ENCODE measurements at regions not wholly inside any gene's neighbourhood (a gene's known extent, or its start where the extent isn't known, plus 50 kb on each side); places are given as distances from the start of the nearest gene placed in this dataset.
"Not testable (repeated sequence)": the region's sequence is repeated elsewhere in the genome, so short reads cannot be mapped to it uniquely, and the experiment has no call there.

DNA sequence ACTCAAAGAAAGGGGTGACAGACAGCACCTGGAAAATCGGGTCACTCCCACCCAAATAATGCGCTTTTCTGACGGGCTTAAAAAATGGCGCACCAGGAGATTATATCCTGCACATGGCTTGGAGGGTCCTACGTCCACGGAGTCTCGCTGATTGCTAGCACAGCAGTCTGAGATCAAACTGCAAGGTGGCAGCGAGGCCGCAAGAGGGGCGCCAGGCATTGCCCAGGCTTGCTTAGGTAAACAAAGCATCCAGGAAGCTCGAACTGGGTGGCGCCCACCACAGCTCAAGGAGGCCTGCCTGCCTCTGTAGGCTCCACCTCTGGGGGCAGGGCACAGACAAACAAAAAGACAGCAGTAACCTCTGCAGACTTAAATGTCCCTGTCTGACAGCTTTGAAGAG lies 741.5 kb downstream of the BCKDHB start:
- peaks cover 19% of the 10 kb centered on the region for H3K9me3 ChIP-seq (ENCODE audit: insufficient read depth, low read depth, low read length)
- H3K27me3 ChIP-seq (ENCODE audit: insufficient read depth, low read length); H3K4me1 ChIP-seq (ENCODE audit: insufficient read depth, low read length); H3K27ac ChIP-seq (ENCODE audit: low read depth, low read length); H3K9ac ChIP-seq (ENCODE audit: low read depth, low read length); H3K4me3 ChIP-seq (ENCODE audit: low read length); H3K36me3 ChIP-seq (ENCODE audit: insufficient read depth, low read length): not testable (repeated sequence)
- 98% methylated on average over 12 of the region's 12 CpGs for WGBS

GRCh38 chr6:80832337-80832736 lies 725.9 kb downstream of the BCKDHB start:
- Histone ChIP-seq H3K36me3 (ENCODE audit: insufficient read depth, low read length) (no peaks in the 10 kb centered on the region), H3K4me1 (ENCODE audit: insufficient read depth, low read length) (no peaks in the 10 kb centered on the region), H3K4me3 (ENCODE audit: low read length) (no peak overlapping the region), H3K9me3 (ENCODE audit: insufficient read depth, low read depth, low read length) (no peaks in the 10 kb centered on the region), H3K27ac (ENCODE audit: low read depth, low read length) (no peak overlapping the region), H3K9ac (ENCODE audit: low read depth, low read length) (no peak overlapping the region), H3K27me3 (ENCODE audit: insufficient read depth, low read length) (no peaks in the 10 kb centered on the region)
- WGBS, result 92% methylated on average over 3 of the region's 3 CpGs

- Histone ChIP-seq H3K27ac (ENCODE audit: low read depth, low read length) (no peak overlapping the region), H3K36me3 (ENCODE audit: insufficient read depth, low read length) (no peaks in the 10 kb centered on the region), H3K4me3 (ENCODE audit: low read length) (no peak overlapping the region), H3K4me1 (ENCODE audit: insufficient read depth, low read length) (no peaks in the 10 kb centered on the region), H3K9me3 (ENCODE audit: insufficient read depth, low read depth, low read length) (0 out of 2 replicates have a peak, but pooled peaks cover 4% of the 10 kb centered on the region), H3K9ac (ENCODE audit: low read depth, low read length) (no peak overlapping the region), H3K27me3 (ENCODE audit: insufficient read depth, low read length) (no peaks in the 10 kb centered on the region)
- 98% methylated on average over 1 of the region's 2 CpGs for WGBS
Observed at GRCh38 chr6:80793411-80793810, 686.9 kb downstream of the BCKDHB start.

- no peaks in the 10 kb centered on the region for H3K27me3 ChIP-seq (ENCODE audit: insufficient read depth, low read length)
- no peaks in the 10 kb centered on the region for H3K36me3 ChIP-seq (ENCODE audit: insufficient read depth, low read length)
- no peak overlapping the region for H3K27ac ChIP-seq (ENCODE audit: low read depth, low read length)
- H3K4me3 ChIP-seq (ENCODE audit: low read length), result no peak overlapping the region
- no peak overlapping the region for H3K9ac ChIP-seq (ENCODE audit: low read depth, low read length)
- no peaks in the 10 kb centered on the region for H3K4me1 ChIP-seq (ENCODE audit: insufficient read depth, low read length)
- H3K9me3 ChIP-seq (ENCODE audit: insufficient read depth, low read depth, low read length), result no peaks in the 10 kb centered on the region
Observed at GRCh38 chr6:80792151-80792550, 685.7 kb downstream of the BCKDHB start.

DNA sequence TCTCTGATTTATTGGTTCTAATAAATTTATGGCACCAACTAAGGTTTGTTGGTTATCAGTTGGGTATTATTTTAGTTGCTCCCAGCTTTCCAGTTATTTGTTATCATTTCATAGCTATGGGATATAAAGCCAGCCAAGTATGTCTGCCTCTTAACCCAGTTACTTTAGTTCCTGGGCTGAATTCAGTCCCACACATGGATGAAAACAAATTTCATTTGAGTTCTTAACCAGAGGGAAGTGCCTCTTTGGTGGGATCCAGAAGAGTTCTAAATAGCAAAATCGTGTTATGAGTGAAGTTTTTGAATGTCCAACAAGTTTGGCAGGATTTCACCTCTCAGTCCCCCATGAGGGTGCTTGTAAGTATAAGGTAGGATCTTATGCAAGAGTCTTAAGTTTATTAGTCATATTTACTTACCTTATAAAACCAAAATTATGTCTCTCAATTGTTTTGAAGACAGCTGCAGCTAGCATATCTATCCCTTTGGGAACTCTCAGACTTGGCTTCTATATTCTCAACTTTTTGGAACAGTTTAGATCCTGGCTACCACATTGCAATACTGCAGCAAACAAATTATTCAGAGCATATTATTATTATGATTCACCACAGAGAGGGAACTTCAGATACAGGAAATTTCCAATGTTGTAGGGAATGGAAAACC lies 683.6 kb downstream of the BCKDHB start:
- Histone ChIP-seq H3K4me3 (ENCODE audit: low read length) (no peak overlapping the region), H3K27me3 (ENCODE audit: insufficient read depth, low read length) (no peaks in the 10 kb centered on the region), H3K27ac (ENCODE audit: low read depth, low read length) (no peak overlapping the region), H3K36me3 (ENCODE audit: insufficient read depth, low read length) (no peaks in the 10 kb centered on the region), H3K4me1 (ENCODE audit: insufficient read depth, low read length) (no peaks in the 10 kb centered on the region), H3K9me3 (ENCODE audit: insufficient read depth, low read depth, low read length) (0 out of 2 replicates have a peak, but pooled peaks cover 2% of the 10 kb centered on the region), H3K9ac (ENCODE audit: low read depth, low read length) (no peak overlapping the region)
- WGBS, result 93% methylated on average over 1 of the region's 1 CpG

GRCh38 chr6:80783271-80783670 lies 676.8 kb downstream of the BCKDHB start:
- 95% methylated on average over 12 of the region's 12 CpGs for WGBS
- H3K9me3 ChIP-seq (ENCODE audit: insufficient read depth, low read depth, low read length), result peaks cover 15% of the 10 kb centered on the region
- H3K9ac ChIP-seq (ENCODE audit: low read depth, low read length); H3K27me3 ChIP-seq (ENCODE audit: insufficient read depth, low read length); H3K4me3 ChIP-seq (ENCODE audit: low read length); H3K36me3 ChIP-seq (ENCODE audit: insufficient read depth, low read length); H3K4me1 ChIP-seq (ENCODE audit: insufficient read depth, low read length); H3K27ac ChIP-seq (ENCODE audit: low read depth, low read length): not testable (repeated sequence)

DNA sequence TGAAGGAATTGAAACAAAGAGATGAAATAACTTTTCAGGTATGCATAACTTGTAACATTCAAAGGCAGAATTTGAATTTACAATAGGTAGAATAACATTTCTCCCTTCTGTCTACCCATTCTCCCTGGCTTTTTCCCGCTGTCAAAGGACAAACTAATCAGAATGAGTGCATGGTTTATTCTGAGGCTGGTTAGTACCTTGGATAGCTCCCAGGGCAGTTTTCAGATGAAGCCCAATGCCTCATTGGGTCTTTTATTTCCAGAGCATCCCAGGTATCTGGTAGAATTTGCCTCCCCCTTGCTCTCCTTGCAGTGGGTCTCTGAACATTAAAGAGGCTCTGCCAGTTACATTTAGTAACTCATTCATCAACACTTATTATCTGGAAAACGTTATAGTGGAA lies 665.5 kb downstream of the BCKDHB start:
- Histone ChIP-seq H3K4me1 (ENCODE audit: insufficient read depth, low read length) (no peaks in the 10 kb centered on the region; the same call in 1 of the 2 replicates), H3K27me3 (ENCODE audit: insufficient read depth, low read length) (no peaks in the 10 kb centered on the region), H3K27ac (ENCODE audit: low read depth, low read length) (no peak overlapping the region), H3K9me3 (ENCODE audit: insufficient read depth, low read depth, low read length) (no peaks in the 10 kb centered on the region), H3K36me3 (ENCODE audit: insufficient read depth, low read length) (no peaks in the 10 kb centered on the region), H3K4me3 (ENCODE audit: low read length) (no peak overlapping the region), H3K9ac (ENCODE audit: low read depth, low read length) (no peak overlapping the region)
- WGBS, result 33% methylated on average over 1 of the region's 2 CpGs

GRCh38 chr6:80769106-80769505 lies 662.6 kb downstream of the BCKDHB start:
- no peaks in the 10 kb centered on the region for H3K9me3 ChIP-seq (ENCODE audit: insufficient read depth, low read depth, low read length)
- WGBS, result 100% methylated on average over 1 of the region's 1 CpG

DNA sequence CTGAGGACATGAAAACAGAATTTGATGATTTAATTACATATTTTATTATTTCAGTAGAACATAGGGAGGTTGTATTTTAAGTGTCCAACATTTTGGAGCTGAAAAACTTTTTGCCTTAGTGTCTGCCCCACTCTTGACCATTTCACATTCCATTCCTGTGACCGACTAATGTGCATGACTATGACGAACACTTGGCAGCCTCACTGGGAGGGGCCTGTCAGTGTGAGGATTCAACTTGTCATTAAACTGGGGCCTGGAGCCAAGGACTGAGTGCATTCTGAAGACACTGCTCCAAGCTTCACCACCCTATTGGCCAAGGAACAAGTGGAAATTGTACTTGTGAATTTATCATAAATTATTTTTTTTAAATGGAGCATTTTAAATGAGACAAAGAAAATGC lies 661.3 kb downstream of the BCKDHB start:
- WGBS, result 59% methylated on average over 2 of the region's 2 CpGs
- Histone ChIP-seq H3K27me3 (ENCODE audit: insufficient read depth, low read length) (no peaks in the 10 kb centered on the region), H3K4me3 (ENCODE audit: low read length) (no peak overlapping the region), H3K27ac (ENCODE audit: low read depth, low read length) (no peak overlapping the region), H3K36me3 (ENCODE audit: insufficient read depth, low read length) (no peaks in the 10 kb centered on the region), H3K9ac (ENCODE audit: low read depth, low read length) (no peak overlapping the region), H3K9me3 (ENCODE audit: insufficient read depth, low read depth, low read length) (no peaks in the 10 kb centered on the region), H3K4me1 (ENCODE audit: insufficient read depth, low read length) (no peaks in the 10 kb centered on the region; the same call in 1 of the 2 replicates)

More at GRCh38 chr6:80769106-80769505, 662.6 kb downstream of the BCKDHB start:
- Histone ChIP-seq H3K36me3 (ENCODE audit: insufficient read depth, low read length) (no peaks in the 10 kb centered on the region), H3K27ac (ENCODE audit: low read depth, low read length) (no peak overlapping the region), H3K9ac (ENCODE audit: low read depth, low read length) (no peak overlapping the region), H3K27me3 (ENCODE audit: insufficient read depth, low read length) (no peaks in the 10 kb centered on the region), H3K4me3 (ENCODE audit: low read length) (no peak overlapping the region), H3K4me1 (ENCODE audit: insufficient read depth, low read length) (no peaks in the 10 kb centered on the region; the same call in 1 of the 2 replicates)

DNA sequence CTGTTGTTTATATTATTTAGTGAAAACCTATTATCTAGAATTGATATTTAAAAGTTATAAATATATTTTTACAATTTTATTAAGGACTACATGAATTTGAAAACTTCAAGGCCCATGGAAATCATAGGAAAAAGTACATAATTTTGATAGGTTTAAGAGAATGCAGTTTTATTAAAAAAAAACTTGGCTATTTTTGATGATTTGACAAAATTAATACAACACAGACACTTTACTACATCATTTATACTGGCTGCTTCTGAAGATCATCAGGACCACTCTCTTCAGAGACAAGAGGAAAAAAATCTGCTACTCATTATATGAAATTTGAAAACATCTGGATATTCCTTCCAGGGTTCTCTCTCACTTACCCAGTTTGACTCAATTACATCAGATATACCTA lies 637.7 kb downstream of the BCKDHB start:
- no peak overlapping the region for H3K27ac ChIP-seq (ENCODE audit: low read depth, low read length)
- no peak overlapping the region for H3K4me3 ChIP-seq (ENCODE audit: low read length)
- H3K9me3 ChIP-seq (ENCODE audit: insufficient read depth, low read depth, low read length), result no peaks in the 10 kb centered on the region
- no peak overlapping the region for H3K9ac ChIP-seq (ENCODE audit: low read depth, low read length)
- no peaks in the 10 kb centered on the region for H3K27me3 ChIP-seq (ENCODE audit: insufficient read depth, low read length)
- no peaks in the 10 kb centered on the region for H3K4me1 ChIP-seq (ENCODE audit: insufficient read depth, low read length)
- no peaks in the 10 kb centered on the region for H3K36me3 ChIP-seq (ENCODE audit: insufficient read depth, low read length)

GRCh38 chr6:80742481-80742880 lies 636.0 kb downstream of the BCKDHB start:
- Histone ChIP-seq H3K4me3 (ENCODE audit: low read length) (no peak overlapping the region), H3K9me3 (ENCODE audit: insufficient read depth, low read depth, low read length) (no peaks in the 10 kb centered on the region), H3K27me3 (ENCODE audit: insufficient read depth, low read length) (no peaks in the 10 kb centered on the region), H3K27ac (ENCODE audit: low read depth, low read length) (no peak overlapping the region), H3K36me3 (ENCODE audit: insufficient read depth, low read length) (no peaks in the 10 kb centered on the region), H3K4me1 (ENCODE audit: insufficient read depth, low read length) (no peaks in the 10 kb centered on the region), H3K9ac (ENCODE audit: low read depth, low read length) (no peak overlapping the region)
- WGBS, result 70% methylated on average over 2 of the region's 2 CpGs

DNA sequence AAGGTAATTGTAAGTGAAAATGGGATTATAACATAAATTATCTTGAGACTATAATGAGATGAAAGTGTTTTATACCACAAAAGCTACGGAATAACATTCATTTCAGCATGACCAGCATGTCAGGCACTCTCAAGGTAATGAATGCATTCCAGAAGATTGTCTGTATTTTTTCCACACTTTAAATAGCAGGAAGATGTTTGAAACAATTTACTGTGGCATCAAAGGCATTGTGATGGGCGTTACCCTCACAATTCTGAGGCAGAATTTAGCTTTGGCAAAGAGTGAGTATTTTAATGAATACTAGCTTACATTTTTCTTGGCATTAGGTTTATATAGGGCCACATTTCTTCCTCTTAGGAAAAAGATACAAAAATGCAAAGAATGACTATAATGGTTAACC lies 627.2 kb downstream of the BCKDHB start:
- H3K9me3 ChIP-seq (ENCODE audit: insufficient read depth, low read depth, low read length), result no peaks in the 10 kb centered on the region
- H3K27me3 ChIP-seq (ENCODE audit: insufficient read depth, low read length), result no peaks in the 10 kb centered on the region
- H3K4me1 ChIP-seq (ENCODE audit: insufficient read depth, low read length), result no peaks in the 10 kb centered on the region
- 93% methylated on average over 2 of the region's 2 CpGs for WGBS
- H3K4me3 ChIP-seq (ENCODE audit: low read length), result no peak overlapping the region
- H3K27ac ChIP-seq (ENCODE audit: low read depth, low read length), result no peak overlapping the region
- no peak overlapping the region for H3K9ac ChIP-seq (ENCODE audit: low read depth, low read length)
- H3K36me3 ChIP-seq (ENCODE audit: insufficient read depth, low read length), result no peaks in the 10 kb centered on the region
